HepG2 (cell line): ENCODE measurements at regions not wholly inside any gene's neighbourhood (a gene's known extent, or its start where the extent isn't known, plus 50 kb on each side); places are given as distances from the start of the nearest gene placed in this dataset.
A peak's percentile ranks its signal among the peaks of the same experiment; 100 is the strongest.

Source experiments
- ATAC-seq: fragments of 200-7000 bp; cut with Tn5 transposase; 3 replicates; pipeline ENCODE4 v1.9.1; 2020; ENCODE audit warnings: mild to moderate bottlenecking, moderate library complexity
- BruUV-seq: library from RNA; stranded (reverse); fragments of 400-500 nt; replicated peaks from 2 replicates; lab custom pipeline; 2021; lab: Mats Ljungman, UMichigan
- CTCF ChIA-PET: fragments of 300-600 bp; formaldehyde crosslinking; extraction: SDS; loops from one replicate; lab custom pipeline; 2021; ENCODE audit warnings: low total read pairs, inconsistent platforms, low intra/inter-chr PET ratio; lab: Yijun Ruan, JAX
- POLR2A ChIA-PET: fragments of 350-600 bp; sonication (Branson Sonifier 250); formaldehyde crosslinking; loops from one replicate; lab custom pipeline; 2020; ENCODE audit warnings: antibody characterized with exemption, inconsistent platforms; lab: Yijun Ruan, JAX
- DNase-seq: peaks from one replicate; pipeline ENCODE4 v3.0.0-alpha.2; 2015; ENCODE audit warnings: low spot score
- FAIRE-seq: peaks from 3 replicates; lab custom pipeline; 2011; peaks lifted over from hg19 to GRCh38; lab: Jason Lieb, UNC
- H2AFZ ChIP-seq: one replicate; pipeline ENCODE4 v1.6.1; 2011; ENCODE audit warnings: low read length, inconsistent platforms
- H3K27ac ChIP-seq: fragments of 300-600 bp; 3 replicates; pipeline ENCODE4 v1.8.0; 2011; ENCODE audit warnings: mixed run types, mild to moderate bottlenecking, mixed read lengths, low read length, inconsistent platforms; ENCODE audit not compliant: insufficient read depth; ENCODE audit errors: extremely low read length
- H3K27me3 ChIP-seq, 2 experiments: fragments of 200-600 bp in 1 of 2; 2 replicates in 1 of 2; 3 replicates in 1 of 2; pipeline versions ENCODE4 v1.6.0 to v1.8.0; 2011; ENCODE audit warnings: low read length in 2 of 2, mild to moderate bottlenecking in 2 of 2, moderate library complexity in 2 of 2, inconsistent platforms in 1 of 2; ENCODE audit not compliant: insufficient read depth in 2 of 2, control insufficient read depth in 1 of 2
- H3K36me3 ChIP-seq, 2 experiments: fragments of 200-600 bp in 1 of 2; replicated peaks in 1 of 2; 2 replicates in 1 of 2; 3 replicates in 1 of 2; pipeline versions ENCODE4 v1.5.1 to v1.8.0; 2011; ENCODE audit warnings: low read length in 2 of 2, inconsistent platforms in 1 of 2; ENCODE audit not compliant: insufficient read depth in 2 of 2, control insufficient read depth in 1 of 2
- H3K4me1 ChIP-seq: 2 replicates; pipeline ENCODE4 v1.5.1; 2012; ENCODE audit warnings: low read length, inconsistent platforms; ENCODE audit not compliant: insufficient read depth
- H3K4me2 ChIP-seq: 2 replicates; pipeline ENCODE4 v1.6.0; 2011; ENCODE audit warnings: low read depth, low read length, inconsistent platforms
- H3K4me3 ChIP-seq, 3 experiments: fragments of 200-600 bp in 1 of 3; sonication (generic), shearing (Covaris generic) in 1 of 3; replicated peaks in 1 of 3; 2 replicates each; pipeline ENCODE4 v1.5.1; 2011 to 2016; ENCODE audit warnings: low read length in 3 of 3, inconsistent platforms in 2 of 3, low read depth in 2 of 3, mild to moderate bottlenecking in 2 of 3, control low read depth in 1 of 3, mixed read lengths in 1 of 3; ENCODE audit not compliant: insufficient read depth in 1 of 3
- H3K79me2 ChIP-seq: one replicate; pipeline ENCODE4 v1.6.1; 2011; ENCODE audit warnings: low read length, inconsistent platforms; ENCODE audit not compliant: insufficient read depth
- H3K9ac ChIP-seq: 2 replicates; pipeline ENCODE4 v1.6.0; 2011; ENCODE audit warnings: mild to moderate bottlenecking, low read depth, low read length, inconsistent platforms; ENCODE audit not compliant: insufficient read depth
- H3K9me3 ChIP-seq: 2 replicates; pipeline ENCODE4 v1.5.1; 2012; ENCODE audit warnings: mild to moderate bottlenecking, low read length
- H4K20me1 ChIP-seq: 2 replicates; pipeline ENCODE4 v1.6.0; 2011; ENCODE audit warnings: inconsistent platforms, mild to moderate bottlenecking, low read length, moderate library complexity; ENCODE audit not compliant: insufficient read depth
- AKAP8 ChIP-seq: sonication (generic); formaldehyde crosslinking; IDR thresholded peaks from 2 replicates; pipeline ENCODE4 v1.5.1; 2020; ENCODE audit warnings: mild to moderate bottlenecking, missing genetic modification reagents
- MAFF ChIP-seq: IDR thresholded peaks from 2 replicates; pipeline ENCODE4 v1.6.1; 2011; ENCODE audit warnings: low read depth, low read length, improper control_type of control experiment
- MAFK ChIP-seq, 2 experiments: IDR thresholded peaks in 1 of 2; conservative IDR thresholded peaks in 1 of 2; 2 replicates each; pipeline ENCODE4 v1.6.1; 2011; ENCODE audit warnings: improper control_type of control experiment in 2 of 2, low read length in 2 of 2
- MED13 ChIP-seq: sonication (generic); formaldehyde crosslinking; IDR thresholded peaks from 2 replicates; pipeline ENCODE4 v1.5.0; 2020; ENCODE audit warnings: missing genetic modification reagents
- NFYB ChIP-seq: sonication (generic); formaldehyde crosslinking; IDR thresholded peaks from 2 replicates; pipeline ENCODE4 v1.4.0; 2020; ENCODE audit warnings: missing genetic modification reagents
- ZNF207 ChIP-seq: fragments of 450-650 bp; IDR thresholded peaks from 2 replicates; pipeline ENCODE4 v1.6.1; 2016; ENCODE audit warnings: antibody characterized with exemption, borderline replicate concordance
- ZNF317 ChIP-seq: sonication (generic); formaldehyde crosslinking; IDR thresholded peaks from 2 replicates; pipeline ENCODE4 v1.5.0; 2020; ENCODE audit warnings: mild to moderate bottlenecking, missing genetic modification reagents
- ZNF557 ChIP-seq: sonication (generic); formaldehyde crosslinking; IDR thresholded peaks from 2 replicates; pipeline ENCODE4 v1.4.0; 2020; ENCODE audit warnings: missing genetic modification reagents
- ZNF878 ChIP-seq: sonication (generic); formaldehyde crosslinking; IDR thresholded peaks from 2 replicates; pipeline ENCODE4 v1.8.1; 2023; ENCODE audit warnings: mild to moderate bottlenecking, missing genetic modification reagents, moderate library complexity
- WGBS: methylation state at CpG from one replicate; pipeline ENCODE4 v1.1.6; 2017; ENCODE audit warnings: low lambda C conversion rate; 5-methylcytosine and 5-hydroxymethylcytosine counted together
- in situ Hi-C: cut with HindIII; loops from 2 replicates; pipeline ENCODE4 v1.10.0; 2017; ENCODE audit warnings: low pct_unique_long_range_greater_than_20kb; ENCODE audit not compliant: extremely low pct_ligation_motif_present
- intact Hi-C: fragments of 100-400 bp; cut with micrococcal nuclease; formaldehyde crosslinking; loops from one replicate; pipeline ENCODE4 v1.10.0; 2022; ENCODE audit not compliant: unreplicated experiment
- TF ChIP-seq, protein P1 (sequence below): sonication (generic); formaldehyde crosslinking; IDR thresholded peaks from 2 replicates; pipeline ENCODE4 v1.5.0; 2020; ENCODE audit warnings: mild to moderate bottlenecking, missing genetic modification reagents

DNA sequence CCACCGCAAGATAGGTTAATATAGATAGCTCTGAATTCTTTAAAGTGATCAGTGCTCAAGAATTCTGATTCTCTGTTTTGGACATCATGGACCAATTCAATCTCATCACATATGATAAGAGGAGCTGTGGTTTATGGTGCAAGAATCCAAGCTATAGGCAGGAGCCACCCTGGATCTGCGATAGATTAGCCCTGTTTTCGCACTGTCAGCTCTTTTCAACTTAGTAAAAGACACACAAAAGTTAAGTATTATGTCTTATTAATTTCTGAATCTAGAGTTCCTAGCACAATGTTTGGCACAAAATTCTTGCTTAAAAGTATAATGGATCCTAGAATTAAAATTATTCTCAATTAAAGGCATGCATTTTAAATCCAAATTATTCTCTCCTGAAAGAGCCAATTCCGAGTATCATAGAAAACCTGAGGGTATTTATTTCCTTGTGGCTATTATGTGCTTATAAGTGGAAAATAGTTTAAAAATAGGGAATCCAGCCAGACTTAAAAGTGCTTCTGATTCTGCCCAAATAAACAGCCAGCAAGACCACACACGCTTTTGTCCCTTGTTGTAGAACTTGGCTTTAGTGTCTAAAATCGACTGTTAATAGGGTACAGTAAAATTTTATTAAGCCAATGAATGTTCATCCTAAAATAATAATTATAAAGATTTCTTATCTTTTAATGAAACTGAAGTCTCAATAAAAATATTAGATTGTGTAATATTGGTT is 184.9 kb upstream of the FLRT2 start:
- Histone ChIP-seq H3K4me1 (no peaks in the 10 kb centered on the region), H3K4me2 (no peak overlapping the region), H3K27ac (no peak overlapping the region), H3K4me3 (no peak overlapping the region), H3K36me3 (no peaks in the 10 kb centered on the region), H3K79me2 (no peaks in the 10 kb centered on the region), H3K9ac (no peak overlapping the region), H4K20me1 (no peaks in the 10 kb centered on the region), H3K9me3 (peaks cover 76% of the 10 kb centered on the region), H2AFZ (no peak overlapping the region), H3K27me3 (no peaks in the 10 kb centered on the region)
- intact Hi-C loops (no loop called here), in situ Hi-C loops (no loop called here)
- FAIRE-seq, result no peak
- DNase-seq, result no peak
- no TSS peak for BruUV-seq
- TF ChIP-seq, protein P1, sequence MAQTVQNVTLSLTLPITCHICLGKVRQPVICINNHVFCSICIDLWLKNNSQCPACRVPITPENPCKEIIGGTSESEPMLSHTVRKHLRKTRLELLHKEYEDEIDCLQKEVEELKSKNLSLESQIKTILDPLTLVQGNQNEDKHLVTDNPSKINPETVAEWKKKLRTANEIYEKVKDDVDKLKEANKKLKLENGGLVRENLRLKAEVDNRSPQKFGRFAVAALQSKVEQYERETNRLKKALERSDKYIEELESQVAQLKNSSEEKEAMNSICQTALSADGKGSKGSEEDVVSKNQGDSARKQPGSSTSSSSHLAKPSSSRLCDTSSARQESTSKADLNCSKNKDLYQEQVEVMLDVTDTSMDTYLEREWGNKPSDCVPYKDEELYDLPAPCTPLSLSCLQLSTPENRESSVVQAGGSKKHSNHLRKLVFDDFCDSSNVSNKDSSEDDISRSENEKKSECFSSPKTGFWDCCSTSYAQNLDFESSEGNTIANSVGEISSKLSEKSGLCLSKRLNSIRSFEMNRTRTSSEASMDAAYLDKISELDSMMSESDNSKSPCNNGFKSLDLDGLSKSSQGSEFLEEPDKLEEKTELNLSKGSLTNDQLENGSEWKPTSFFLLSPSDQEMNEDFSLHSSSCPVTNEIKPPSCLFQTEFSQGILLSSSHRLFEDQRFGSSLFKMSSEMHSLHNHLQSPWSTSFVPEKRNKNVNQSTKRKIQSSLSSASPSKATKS (CRISPR knock-in tag), result no peak
- no peak for TF ChIP-seq ZNF207
- no peak for TF ChIP-seq NFYB (CRISPR knock-in tag)
- TF ChIP-seq ZNF317 (CRISPR knock-in tag), result no peak
- no peak for TF ChIP-seq AKAP8
- TF ChIP-seq MAFK (conservative IDR thresholded peaks at IDR 0.05 in 1 of 2, IDR thresholded peaks at IDR 0.05 in 1 of 2; ENCODE audit: low read length in 2 of 2), result peak; percentile 87 to 93
- no peak for TF ChIP-seq MED13 (CRISPR knock-in tag)
- peak; percentile 90 for TF ChIP-seq MAFF
- TF ChIP-seq ZNF557 (CRISPR knock-in tag), result no peak
- no peak for TF ChIP-seq ZNF878 (CRISPR knock-in tag)
- CTCF ChIA-PET, result no interaction called here
- 5% methylated on average over 6 of the region's 6 CpGs for WGBS
- no peak for ATAC-seq
- POLR2A ChIA-PET, result no interaction called here
